Subcutaneous abdominal adipose tissue (tissue), 5 donors: ENCODE measurements at regions not wholly inside any gene's neighbourhood (a gene's known extent, or its start where the extent isn't known, plus 50 kb on each side); places are given as distances from the start of the nearest gene placed in this dataset.
"Not testable (repeated sequence)": the region's sequence is repeated elsewhere in the genome, so short reads cannot be mapped to it uniquely, and the experiment has no call there.

Source experiments
- H3K27ac ChIP-seq: one replicate; pipeline ENCODE4 v1.7.0; 2013; ENCODE audit warnings: low read depth, mild to moderate bottlenecking, inconsistent platforms, low read length, moderate library complexity
- H3K27me3 ChIP-seq, 5 donors: one replicate each; pipeline ENCODE4 v1.7.0; 2013; ENCODE audit warnings: low read length in 5 of 5, inconsistent platforms in 1 of 5; ENCODE audit not compliant: control insufficient read depth in 5 of 5, insufficient read depth in 4 of 5
- H3K36me3 ChIP-seq, 5 donors: one replicate each; pipeline ENCODE4 v1.7.0; 2013; ENCODE audit warnings: low read length in 5 of 5; ENCODE audit not compliant: control insufficient read depth in 5 of 5, insufficient read depth in 5 of 5
- H3K4me1 ChIP-seq, 5 donors: one replicate each; pipeline ENCODE4 v1.7.0; 2013; ENCODE audit warnings: low read length in 5 of 5, mild to moderate bottlenecking in 3 of 5, moderate library complexity in 1 of 5; ENCODE audit not compliant: control insufficient read depth in 5 of 5, insufficient read depth in 5 of 5
- H3K4me3 ChIP-seq, 5 donors: one replicate each; pipeline ENCODE4 v1.7.0; 2013; ENCODE audit warnings: low read length in 5 of 5, low read depth in 1 of 5
- H3K9ac ChIP-seq, 5 donors: one replicate each; pipeline ENCODE4 v1.7.0; 2013; ENCODE audit warnings: low read length in 5 of 5, mild to moderate bottlenecking in 4 of 5, moderate library complexity in 3 of 5
- H3K9me3 ChIP-seq, 5 donors: one replicate each; pipeline ENCODE4 v1.7.0; 2013; ENCODE audit warnings: low read length in 5 of 5; ENCODE audit not compliant: control insufficient read depth in 5 of 5
- donor health status: healthy.
- donor health status: healthy.
- donor health status: healthy.
- donor health status: healthy.
- donor health status: healthy.

- H3K9me3 ChIP-seq, H3K27ac ChIP-seq, H3K27me3 ChIP-seq, H3K4me3 ChIP-seq, H3K4me1 ChIP-seq, H3K9ac ChIP-seq, H3K36me3 ChIP-seq: not testable (repeated sequence)
Observed at GRCh38 chr6:145283209-145283608, 452.1 kb downstream of the EPM2A start.

GRCh38 chr6:145283856-145284255, 451.5 kb downstream of the EPM2A start:
- Histone ChIP-seq H3K4me1 (peaks cover 0 to 1% (median 0%) of the 10 kb centered on the region in 5 donors), H3K9ac (no peak overlapping the region), H3K9me3 (no peaks in the 10 kb centered on the region), H3K4me3 (no peak overlapping the region), H3K36me3 (no peaks in the 10 kb centered on the region), H3K27ac (no peak overlapping the region), H3K27me3 (no peaks in the 10 kb centered on the region)

- peaks cover 0 to 2% (median 0%) of the 10 kb centered on the region in 5 donors for H3K9me3 ChIP-seq
- H3K36me3 ChIP-seq, result no peaks in the 10 kb centered on the region
- no peaks in the 10 kb centered on the region for H3K27me3 ChIP-seq
- no peak overlapping the region for H3K9ac ChIP-seq
- H3K4me3 ChIP-seq, result no peak overlapping the region
- H3K4me1 ChIP-seq, result no peaks in the 10 kb centered on the region
- no peak overlapping the region for H3K27ac ChIP-seq
Observed at GRCh38 chr6:145286916-145287315, 448.4 kb downstream of the EPM2A start.

GRCh38 chr6:145289573-145289972, 445.7 kb downstream of the EPM2A start:
- no peak overlapping the region for H3K4me3 ChIP-seq
- H3K27ac ChIP-seq, result no peak overlapping the region
- no peak overlapping the region for H3K9ac ChIP-seq
- H3K36me3 ChIP-seq, result no peaks in the 10 kb centered on the region
- H3K4me1 ChIP-seq, result no peaks in the 10 kb centered on the region
- no peaks in the 10 kb centered on the region for H3K27me3 ChIP-seq
- peaks cover 0 to 2% (median 0%) of the 10 kb centered on the region in 5 donors for H3K9me3 ChIP-seq

- Histone ChIP-seq H3K4me3 (no peak overlapping the region), H3K27ac (no peak overlapping the region), H3K9ac (no peak overlapping the region), H3K36me3 (no peaks in the 10 kb centered on the region), H3K27me3 (no peaks in the 10 kb centered on the region), H3K9me3 (peaks cover 0 to 2% (median 0%) of the 10 kb centered on the region in 5 donors), H3K4me1 (no peaks in the 10 kb centered on the region)
Observed at GRCh38 chr6:145290122-145290521, 445.2 kb downstream of the EPM2A start.

- Histone ChIP-seq H3K27me3 (no peaks in the 10 kb centered on the region), H3K36me3 (no peaks in the 10 kb centered on the region), H3K9ac (no peak overlapping the region), H3K4me1 (no peaks in the 10 kb centered on the region), H3K9me3 (peaks cover 0 to 2% (median 0%) of the 10 kb centered on the region in 5 donors), H3K4me3 (no peak overlapping the region), H3K27ac (no peak overlapping the region)
Observed at GRCh38 chr6:145292066-145292465, 443.3 kb downstream of the EPM2A start.

GRCh38 chr6:145294942-145295341, 440.4 kb downstream of the EPM2A start:
- Histone ChIP-seq H3K9ac (no peak overlapping the region), H3K4me1 (no peaks in the 10 kb centered on the region), H3K9me3 (no peaks in the 10 kb centered on the region), H3K27ac (no peak overlapping the region), H3K4me3 (no peak overlapping the region), H3K36me3 (no peaks in the 10 kb centered on the region), H3K27me3 (no peaks in the 10 kb centered on the region)

GRCh38 chr6:145295746-145296145, 439.6 kb downstream of the EPM2A start:
- Histone ChIP-seq H3K9ac (no peak overlapping the region), H3K27ac (no peak overlapping the region), H3K27me3 (no peaks in the 10 kb centered on the region), H3K36me3 (no peaks in the 10 kb centered on the region), H3K4me1 (no peaks in the 10 kb centered on the region), H3K9me3 (no peaks in the 10 kb centered on the region), H3K4me3 (no peak overlapping the region)

GRCh38 chr6:145305670-145306069, 429.6 kb downstream of the EPM2A start:
- H3K4me1 ChIP-seq, result no peaks in the 10 kb centered on the region
- H3K9me3 ChIP-seq, result no peaks in the 10 kb centered on the region
- H3K4me3 ChIP-seq, result no peak overlapping the region
- H3K27me3 ChIP-seq, result no peaks in the 10 kb centered on the region
- no peak overlapping the region for H3K9ac ChIP-seq
- H3K36me3 ChIP-seq, result no peaks in the 10 kb centered on the region
- no peak overlapping the region for H3K27ac ChIP-seq

GRCh38 chr6:145306489-145306888, 428.8 kb downstream of the EPM2A start:
- no peaks in the 10 kb centered on the region for H3K9me3 ChIP-seq

More at GRCh38 chr6:145306489-145306888, 428.8 kb downstream of the EPM2A start:
- H3K9ac ChIP-seq, result no peak overlapping the region
- no peak overlapping the region for H3K27ac ChIP-seq
- H3K27me3 ChIP-seq, result no peaks in the 10 kb centered on the region
- no peak overlapping the region for H3K4me3 ChIP-seq
- H3K36me3 ChIP-seq, result no peaks in the 10 kb centered on the region
- H3K4me1 ChIP-seq, result no peaks in the 10 kb centered on the region
